ENCODE measurements at regions not wholly inside any gene's neighbourhood (a gene's known extent, or its start where the extent isn't known, plus 50 kb on each side); places are given as distances from the start of the nearest gene placed in this dataset.

DNA sequence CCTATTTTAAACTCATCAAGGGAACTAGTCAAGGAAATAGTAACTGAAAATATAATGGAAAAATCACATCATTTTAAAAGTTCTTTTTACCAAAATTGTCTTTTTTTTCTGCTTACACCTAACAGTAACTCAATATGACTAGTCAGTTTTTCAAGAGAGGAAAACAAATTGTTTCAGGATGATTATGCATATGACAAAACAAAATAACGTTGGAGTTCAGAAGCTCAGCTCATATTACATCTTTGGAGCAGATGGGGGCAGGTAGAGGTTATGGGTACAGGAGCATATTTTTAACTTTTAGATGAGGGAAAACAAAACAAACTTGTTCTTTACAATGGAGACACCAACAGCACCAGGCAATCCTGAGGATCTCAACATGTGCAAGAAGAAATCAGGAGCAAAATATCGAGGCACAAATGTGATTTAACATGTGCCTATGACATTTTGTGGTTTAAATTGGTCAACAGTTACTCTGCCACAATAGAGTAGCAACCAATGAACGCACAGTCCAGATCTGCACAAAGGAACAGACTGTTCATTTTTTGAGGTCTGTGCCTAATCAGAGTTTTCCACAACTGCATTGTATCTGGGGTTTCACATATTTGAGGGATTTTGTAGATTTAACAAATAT lies 659.0 kb downstream of the ANXA1 start:
- TF ChIP-seq CTCF (IDR thresholded peaks at IDR 0.05) (no peak), POLR2A (IDR thresholded peaks at IDR 0.05) (no peak), EP300 (IDR thresholded peaks at IDR 0.05) (no peak), POLR2AphosphoS5 (IDR thresholded peaks at IDR 0.05) (no peak)

All from stomach (tissue), 4 donors.